Parathyroid adenoma (tissue), 2 donors: ENCODE measurements at regions not wholly inside any gene's neighbourhood (a gene's known extent, or its start where the extent isn't known, plus 50 kb on each side); places are given as distances from the start of the nearest gene placed in this dataset.

Experiments
- H2AFZ ChIP-seq: fragments of 300-600 bp; sonication (generic); one replicate; pipeline ENCODE4 v1.7.0; 2017; ENCODE audit warnings: antibody characterized with exemption, mild to moderate bottlenecking
- H3K27ac ChIP-seq: fragments of 300-600 bp; sonication (generic); one replicate; pipeline ENCODE4 v1.7.0; 2017
- H3K27me3 ChIP-seq: fragments of 300-600 bp; sonication (generic); one replicate; pipeline ENCODE4 v1.7.0; 2017; ENCODE audit warnings: low read length; ENCODE audit not compliant: control insufficient read depth, insufficient read depth
- H3K36me3 ChIP-seq: fragments of 300-600 bp; sonication (generic); one replicate; pipeline ENCODE4 v1.7.0; 2017; ENCODE audit warnings: low read length; ENCODE audit not compliant: control insufficient read depth, insufficient read depth
- H3K4me1 ChIP-seq: fragments of 300-600 bp; sonication (generic); one replicate; pipeline ENCODE4 v1.7.0; 2017; ENCODE audit warnings: control low read depth
- H3K4me2 ChIP-seq: fragments of 300-600 bp; sonication (generic); one replicate; pipeline ENCODE4 v1.7.0; 2017; ENCODE audit warnings: low read length
- H3K4me3 ChIP-seq: fragments of 300-600 bp; sonication (generic); one replicate; pipeline ENCODE4 v1.7.0; 2017; ENCODE audit warnings: low read depth, low read length
- H3K79me2 ChIP-seq: fragments of 300-600 bp; sonication (generic); one replicate; pipeline ENCODE4 v1.7.0; 2017; ENCODE audit warnings: control low read depth
- H3K9ac ChIP-seq: fragments of 300-600 bp; sonication (generic); one replicate; pipeline ENCODE4 v1.7.0; 2017; ENCODE audit warnings: mild to moderate bottlenecking
- H3K9me3 ChIP-seq: fragments of 300-600 bp; sonication (generic); one replicate; pipeline ENCODE4 v1.7.0; 2017; ENCODE audit warnings: low read length; ENCODE audit not compliant: control insufficient read depth
- TF ChIP-seq, protein P1 (sequence below): fragments of 300-600 bp; sonication (generic); IDR thresholded peaks from one replicate; pipeline ENCODE4 v1.7.0; 2017; ENCODE audit warnings: antibody characterized with exemption, mild to moderate bottlenecking
- donor health status: primary hyperparathyroidism.

- no peak overlapping the region for H2AFZ ChIP-seq
- H3K9me3 ChIP-seq = no peaks in the 10 kb centered on the region
- H3K4me2 ChIP-seq = no peak overlapping the region
- H3K27ac ChIP-seq = no peak overlapping the region
- no peaks in the 10 kb centered on the region for H3K36me3 ChIP-seq
- H3K79me2 ChIP-seq = no peaks in the 10 kb centered on the region
- TF ChIP-seq, protein P1, sequence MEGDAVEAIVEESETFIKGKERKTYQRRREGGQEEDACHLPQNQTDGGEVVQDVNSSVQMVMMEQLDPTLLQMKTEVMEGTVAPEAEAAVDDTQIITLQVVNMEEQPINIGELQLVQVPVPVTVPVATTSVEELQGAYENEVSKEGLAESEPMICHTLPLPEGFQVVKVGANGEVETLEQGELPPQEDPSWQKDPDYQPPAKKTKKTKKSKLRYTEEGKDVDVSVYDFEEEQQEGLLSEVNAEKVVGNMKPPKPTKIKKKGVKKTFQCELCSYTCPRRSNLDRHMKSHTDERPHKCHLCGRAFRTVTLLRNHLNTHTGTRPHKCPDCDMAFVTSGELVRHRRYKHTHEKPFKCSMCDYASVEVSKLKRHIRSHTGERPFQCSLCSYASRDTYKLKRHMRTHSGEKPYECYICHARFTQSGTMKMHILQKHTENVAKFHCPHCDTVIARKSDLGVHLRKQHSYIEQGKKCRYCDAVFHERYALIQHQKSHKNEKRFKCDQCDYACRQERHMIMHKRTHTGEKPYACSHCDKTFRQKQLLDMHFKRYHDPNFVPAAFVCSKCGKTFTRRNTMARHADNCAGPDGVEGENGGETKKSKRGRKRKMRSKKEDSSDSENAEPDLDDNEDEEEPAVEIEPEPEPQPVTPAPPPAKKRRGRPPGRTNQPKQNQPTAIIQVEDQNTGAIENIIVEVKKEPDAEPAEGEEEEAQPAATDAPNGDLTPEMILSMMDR = no peak
- H3K9ac ChIP-seq = no peak overlapping the region
- H3K4me3 ChIP-seq = no peak overlapping the region
- peaks cover 2% of the 10 kb centered on the region for H3K4me1 ChIP-seq
- H3K27me3 ChIP-seq = no peaks in the 10 kb centered on the region
Observed at GRCh38 chr7:128164061-128164954, 76.8 kb upstream of the LEP start.

GRCh38 chr7:128164955-128165670 lies 76.0 kb upstream of the LEP start:
- no peak overlapping the region for H3K4me2 ChIP-seq
- H3K36me3 ChIP-seq = no peaks in the 10 kb centered on the region
- H3K27ac ChIP-seq = no peak overlapping the region
- TF ChIP-seq, protein P1 = no peak
- H3K9ac ChIP-seq = no peak overlapping the region
- H3K4me3 ChIP-seq = no peak overlapping the region
- no peaks in the 10 kb centered on the region for H3K27me3 ChIP-seq
- H3K79me2 ChIP-seq = no peaks in the 10 kb centered on the region
- H3K9me3 ChIP-seq = no peaks in the 10 kb centered on the region
- H2AFZ ChIP-seq = no peak overlapping the region
- H3K4me1 ChIP-seq = peaks cover 2% of the 10 kb centered on the region

- H3K27me3 ChIP-seq = no peaks in the 10 kb centered on the region
- no peaks in the 10 kb centered on the region for H3K79me2 ChIP-seq
- H3K9ac ChIP-seq = no peak overlapping the region
- H3K27ac ChIP-seq = no peak overlapping the region
- peaks cover 2% of the 10 kb centered on the region for H3K4me1 ChIP-seq
- H3K36me3 ChIP-seq = no peaks in the 10 kb centered on the region
- TF ChIP-seq, protein P1 = no peak
- H3K4me3 ChIP-seq = peak overlapping the region; percentile 49
- no peak overlapping the region for H2AFZ ChIP-seq
- no peaks in the 10 kb centered on the region for H3K9me3 ChIP-seq
- peak overlapping the region; percentile 80 for H3K4me2 ChIP-seq
Observed at GRCh38 chr7:128165927-128166420, 75.1 kb upstream of the LEP start.

- H3K9ac ChIP-seq = no peak overlapping the region
- H3K9me3 ChIP-seq = no peaks in the 10 kb centered on the region
- no peak overlapping the region for H3K27ac ChIP-seq
- H2AFZ ChIP-seq = peak overlapping the region; percentile 98
- no peaks in the 10 kb centered on the region for H3K36me3 ChIP-seq
- no peaks in the 10 kb centered on the region for H3K79me2 ChIP-seq
- H3K4me1 ChIP-seq = peaks cover 2% of the 10 kb centered on the region
- H3K27me3 ChIP-seq = no peaks in the 10 kb centered on the region
- TF ChIP-seq, protein P1 = no peak
- H3K4me2 ChIP-seq = peak overlapping the region; percentile 80
- H3K4me3 ChIP-seq = peak overlapping the region; percentile 49
Observed at GRCh38 chr7:128166603-128167041, 74.5 kb upstream of the LEP start.
